ENCODE measurements at regions not wholly inside any gene's neighbourhood (a gene's known extent, or its start where the extent isn't known, plus 50 kb on each side); places are given as distances from the start of the nearest gene placed in this dataset.

GRCh38 chr12:73384592-73384991, 1112.4 kb downstream of the TRHDE start:
- Histone ChIP-seq H3K79me2 (ENCODE audit: control insufficient read depth, insufficient read depth, low read length) (no peaks in the 10 kb centered on the region), H3K4me1 (ENCODE audit: control insufficient read depth in 2 of 2, insufficient read depth in 2 of 2, low read length in 2 of 2) (no peaks in the 10 kb centered on the region), H3K36me3 (replicated peaks in 1 of 2; ENCODE audit: control extremely low read depth in 1 of 2, control insufficient read depth in 1 of 2, extremely low read depth in 1 of 2, insufficient read depth in 2 of 2, low read length in 1 of 2) (no peaks in the 10 kb centered on the region), H3K9me3 (ENCODE audit: control extremely low read depth in 1 of 3, control insufficient read depth in 2 of 3, insufficient read depth in 1 of 3, low read length in 2 of 3) (no peaks in the 10 kb centered on the region), H3K4me3 (ENCODE audit: control extremely low read depth in 1 of 5, extremely low read depth in 1 of 5, insufficient read depth in 1 of 5, low read depth in 2 of 5, low read length in 4 of 5) (no peak overlapping the region), H3K4me2 (replicated peaks; ENCODE audit: low read depth, low read length, poor library complexity, severe bottlenecking) (no peak overlapping the region), H3K27me3 (replicated peaks in 1 of 4; ENCODE audit: control extremely low read depth in 1 of 4, control insufficient read depth in 3 of 4, insufficient read depth in 4 of 4, low read length in 3 of 4) (no peaks in the 10 kb centered on the region), H3K27ac (ENCODE audit: low read length in 2 of 2) (no peak overlapping the region), H2AFZ (ENCODE audit: insufficient read depth, low read depth, low read length, poor library complexity, severe bottlenecking) (no peak overlapping the region), H3K9ac (ENCODE audit: low read length) (no peak overlapping the region), H4K20me1 (ENCODE audit: control insufficient read depth, insufficient read depth, low read length, poor library complexity, severe bottlenecking) (no peaks in the 10 kb centered on the region)
- Mint-ChIP-seq H3K4me1 (no peaks in the 10 kb centered on the region), H3K27me3 (no peaks in the 10 kb centered on the region), H3K27ac (no peak overlapping the region), H3K9me3 (ENCODE audit: insufficient read depth) (no peaks in the 10 kb centered on the region), H3K4me3 (no peak overlapping the region)
- ChIA-PET CTCF (no interaction called here), POLR2A (no interaction called here)
- no peak for TF ChIP-seq EZH2 (IDR thresholded peaks at IDR 0.05; ENCODE audit: borderline replicate concordance, insufficient read depth, low read depth, low read length, poor library complexity, severe bottlenecking)
- TF ChIP-seq, protein P1, sequence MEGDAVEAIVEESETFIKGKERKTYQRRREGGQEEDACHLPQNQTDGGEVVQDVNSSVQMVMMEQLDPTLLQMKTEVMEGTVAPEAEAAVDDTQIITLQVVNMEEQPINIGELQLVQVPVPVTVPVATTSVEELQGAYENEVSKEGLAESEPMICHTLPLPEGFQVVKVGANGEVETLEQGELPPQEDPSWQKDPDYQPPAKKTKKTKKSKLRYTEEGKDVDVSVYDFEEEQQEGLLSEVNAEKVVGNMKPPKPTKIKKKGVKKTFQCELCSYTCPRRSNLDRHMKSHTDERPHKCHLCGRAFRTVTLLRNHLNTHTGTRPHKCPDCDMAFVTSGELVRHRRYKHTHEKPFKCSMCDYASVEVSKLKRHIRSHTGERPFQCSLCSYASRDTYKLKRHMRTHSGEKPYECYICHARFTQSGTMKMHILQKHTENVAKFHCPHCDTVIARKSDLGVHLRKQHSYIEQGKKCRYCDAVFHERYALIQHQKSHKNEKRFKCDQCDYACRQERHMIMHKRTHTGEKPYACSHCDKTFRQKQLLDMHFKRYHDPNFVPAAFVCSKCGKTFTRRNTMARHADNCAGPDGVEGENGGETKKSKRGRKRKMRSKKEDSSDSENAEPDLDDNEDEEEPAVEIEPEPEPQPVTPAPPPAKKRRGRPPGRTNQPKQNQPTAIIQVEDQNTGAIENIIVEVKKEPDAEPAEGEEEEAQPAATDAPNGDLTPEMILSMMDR (IDR thresholded peaks at IDR 0.05) = no peak
- intact Hi-C loops (cut with micrococcal nuclease) = no loop called here
- ATAC-seq (ENCODE audit: low read depth) (no peak), DNase-seq (no peak)
- WGBS (ENCODE audit: insufficient coverage) = no CpG with 5 or more reads among the region's 1 CpG

GRCh38 chr12:73390261-73390660, 1118.1 kb downstream of the TRHDE start:
- Mint-ChIP-seq H3K27ac (no peak overlapping the region), H3K4me3 (no peak overlapping the region), H3K27me3 (no peaks in the 10 kb centered on the region), H3K9me3 (ENCODE audit: insufficient read depth) (no peaks in the 10 kb centered on the region), H3K4me1 (no peaks in the 10 kb centered on the region)
- WGBS (ENCODE audit: insufficient coverage) = no CpG with 5 or more reads among the region's 2 CpGs
- ChIA-PET POLR2A (no interaction called here), CTCF (no interaction called here)
- ATAC-seq (ENCODE audit: low read depth) (no peak), DNase-seq (no peak)
- Histone ChIP-seq H3K79me2 (ENCODE audit: control insufficient read depth, insufficient read depth, low read length) (no peaks in the 10 kb centered on the region), H3K4me1 (ENCODE audit: control insufficient read depth in 2 of 2, insufficient read depth in 2 of 2, low read length in 2 of 2) (no peaks in the 10 kb centered on the region), H4K20me1 (ENCODE audit: control insufficient read depth, insufficient read depth, low read length, poor library complexity, severe bottlenecking) (no peaks in the 10 kb centered on the region), H3K36me3 (replicated peaks in 1 of 2; ENCODE audit: control extremely low read depth in 1 of 2, control insufficient read depth in 1 of 2, extremely low read depth in 1 of 2, insufficient read depth in 2 of 2, low read length in 1 of 2) (no peaks in the 10 kb centered on the region), H3K9me3 (ENCODE audit: control extremely low read depth in 1 of 3, control insufficient read depth in 2 of 3, insufficient read depth in 1 of 3, low read length in 2 of 3) (no peaks in the 10 kb centered on the region), H3K9ac (ENCODE audit: low read length) (no peak overlapping the region), H3K27me3 (replicated peaks in 1 of 4; ENCODE audit: control extremely low read depth in 1 of 4, control insufficient read depth in 3 of 4, insufficient read depth in 4 of 4, low read length in 3 of 4) (no peaks in the 10 kb centered on the region), H3K4me2 (replicated peaks; ENCODE audit: low read depth, low read length, poor library complexity, severe bottlenecking) (no peak overlapping the region), H3K4me3 (ENCODE audit: control extremely low read depth in 1 of 5, extremely low read depth in 1 of 5, insufficient read depth in 1 of 5, low read depth in 2 of 5, low read length in 4 of 5) (no peak overlapping the region), H2AFZ (ENCODE audit: insufficient read depth, low read depth, low read length, poor library complexity, severe bottlenecking) (no peak overlapping the region), H3K27ac (ENCODE audit: low read length in 2 of 2) (no peak overlapping the region)
- TF ChIP-seq, protein P1 (IDR thresholded peaks at IDR 0.05) = no peak
- TF ChIP-seq EZH2 (IDR thresholded peaks at IDR 0.05; ENCODE audit: borderline replicate concordance, insufficient read depth, low read depth, low read length, poor library complexity, severe bottlenecking) = no peak
- intact Hi-C loops (cut with micrococcal nuclease) = no loop called here

All from B cell (primary cell).